HFFc6 (cell line): ENCODE measurements at regions not wholly inside any gene's neighbourhood (a gene's known extent, or its start where the extent isn't known, plus 50 kb on each side); places are given as distances from the start of the nearest gene placed in this dataset.

Experiments
- DNase-seq: peaks from one replicate; pipeline ENCODE4 v3.0.0-alpha.2; 2018
- H3K27ac Mint-ChIP-seq: 2 replicates; pipeline ENCODE4 v1.8.0; 2020; ENCODE audit warnings: mild to moderate bottlenecking, mixed read lengths
- H3K27me3 Mint-ChIP-seq: 2 replicates; pipeline ENCODE4 v1.8.0; 2021; ENCODE audit warnings: mild to moderate bottlenecking, moderate library complexity, mixed read lengths; ENCODE audit not compliant: insufficient read depth
- H3K36me3 Mint-ChIP-seq: 2 replicates; pipeline ENCODE4 v1.8.0; 2021; ENCODE audit warnings: low read depth, mixed read lengths
- H3K4me1 Mint-ChIP-seq: 2 replicates; pipeline ENCODE4 v1.8.0; 2020; ENCODE audit warnings: low read depth, mixed read lengths
- H3K4me3 Mint-ChIP-seq: 2 replicates; pipeline ENCODE4 v1.8.0; 2020; ENCODE audit warnings: mild to moderate bottlenecking, moderate library complexity, mixed read lengths
- H3K9me3 Mint-ChIP-seq: 2 replicates; pipeline ENCODE4 v1.8.0; 2020; ENCODE audit warnings: mild to moderate bottlenecking, mixed read lengths
- TF ChIP-seq, protein P1 (sequence below): fragments of 200-600 bp; sonication (generic); IDR thresholded peaks from 2 replicates; pipeline ENCODE4 v1.5.0; 2021; ENCODE audit warnings: antibody characterized with exemption, mild to moderate bottlenecking

DNA sequence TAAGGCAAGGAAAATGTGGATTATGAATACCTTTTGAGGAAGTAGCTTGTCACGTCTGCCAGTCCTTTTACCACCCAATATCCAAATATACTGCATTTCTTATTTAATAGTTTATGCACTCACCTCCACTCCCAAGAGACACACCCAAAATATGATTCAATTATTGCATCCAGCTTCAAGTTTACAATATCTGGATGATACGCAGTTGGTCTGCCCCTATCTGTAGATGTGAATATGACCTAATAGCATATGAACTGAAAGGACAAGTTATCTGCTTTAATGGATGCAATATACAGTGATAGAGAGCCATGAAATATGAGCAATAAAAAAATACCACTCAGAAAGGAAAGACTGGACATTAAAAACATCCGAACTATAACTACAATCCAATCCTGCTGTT, 159.4 kb upstream of the MAGI2 start:
- Mint-ChIP-seq H3K36me3 (peaks cover 10% of the 10 kb centered on the region), H3K27ac (no peak overlapping the region), H3K4me1 (peaks cover 6% of the 10 kb centered on the region; the same call in 1 of the 2 replicates), H3K27me3 (no peaks in the 10 kb centered on the region; the same call in 1 of the 2 replicates), H3K4me3 (no peak overlapping the region), H3K9me3 (peaks cover 10% of the 10 kb centered on the region; the same call in 1 of the 2 replicates)
- no peak for DNase-seq
- TF ChIP-seq, protein P1, sequence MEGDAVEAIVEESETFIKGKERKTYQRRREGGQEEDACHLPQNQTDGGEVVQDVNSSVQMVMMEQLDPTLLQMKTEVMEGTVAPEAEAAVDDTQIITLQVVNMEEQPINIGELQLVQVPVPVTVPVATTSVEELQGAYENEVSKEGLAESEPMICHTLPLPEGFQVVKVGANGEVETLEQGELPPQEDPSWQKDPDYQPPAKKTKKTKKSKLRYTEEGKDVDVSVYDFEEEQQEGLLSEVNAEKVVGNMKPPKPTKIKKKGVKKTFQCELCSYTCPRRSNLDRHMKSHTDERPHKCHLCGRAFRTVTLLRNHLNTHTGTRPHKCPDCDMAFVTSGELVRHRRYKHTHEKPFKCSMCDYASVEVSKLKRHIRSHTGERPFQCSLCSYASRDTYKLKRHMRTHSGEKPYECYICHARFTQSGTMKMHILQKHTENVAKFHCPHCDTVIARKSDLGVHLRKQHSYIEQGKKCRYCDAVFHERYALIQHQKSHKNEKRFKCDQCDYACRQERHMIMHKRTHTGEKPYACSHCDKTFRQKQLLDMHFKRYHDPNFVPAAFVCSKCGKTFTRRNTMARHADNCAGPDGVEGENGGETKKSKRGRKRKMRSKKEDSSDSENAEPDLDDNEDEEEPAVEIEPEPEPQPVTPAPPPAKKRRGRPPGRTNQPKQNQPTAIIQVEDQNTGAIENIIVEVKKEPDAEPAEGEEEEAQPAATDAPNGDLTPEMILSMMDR = no peak

DNA sequence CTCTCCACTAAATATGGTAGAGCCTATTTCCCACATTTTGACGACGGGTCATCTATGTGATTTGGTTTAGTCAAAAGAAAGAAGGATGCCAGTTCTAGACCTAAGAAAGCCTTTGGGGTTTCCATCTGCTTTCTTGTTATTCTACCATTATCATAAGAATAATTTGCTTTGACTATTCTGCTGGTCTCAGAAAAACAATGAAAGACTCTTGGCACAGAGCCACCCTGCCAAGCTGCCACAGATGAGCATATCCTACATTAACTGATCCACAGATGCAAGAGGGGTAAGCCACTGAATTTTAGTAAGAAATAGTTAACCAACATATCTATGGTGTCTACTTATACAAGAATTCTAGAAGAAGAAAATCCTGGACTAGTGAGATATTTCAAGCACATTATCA, 158.6 kb upstream of the MAGI2 start:
- no peak for DNase-seq
- Mint-ChIP-seq H3K27ac (no peak overlapping the region), H3K36me3 (peaks cover 10% of the 10 kb centered on the region), H3K4me3 (no peak overlapping the region), H3K9me3 (peaks cover 10% of the 10 kb centered on the region; the same call in 1 of the 2 replicates), H3K4me1 (peaks cover 6% of the 10 kb centered on the region; the same call in 1 of the 2 replicates), H3K27me3 (no peaks in the 10 kb centered on the region; the same call in 1 of the 2 replicates)
- TF ChIP-seq, protein P1 = no peak

DNA sequence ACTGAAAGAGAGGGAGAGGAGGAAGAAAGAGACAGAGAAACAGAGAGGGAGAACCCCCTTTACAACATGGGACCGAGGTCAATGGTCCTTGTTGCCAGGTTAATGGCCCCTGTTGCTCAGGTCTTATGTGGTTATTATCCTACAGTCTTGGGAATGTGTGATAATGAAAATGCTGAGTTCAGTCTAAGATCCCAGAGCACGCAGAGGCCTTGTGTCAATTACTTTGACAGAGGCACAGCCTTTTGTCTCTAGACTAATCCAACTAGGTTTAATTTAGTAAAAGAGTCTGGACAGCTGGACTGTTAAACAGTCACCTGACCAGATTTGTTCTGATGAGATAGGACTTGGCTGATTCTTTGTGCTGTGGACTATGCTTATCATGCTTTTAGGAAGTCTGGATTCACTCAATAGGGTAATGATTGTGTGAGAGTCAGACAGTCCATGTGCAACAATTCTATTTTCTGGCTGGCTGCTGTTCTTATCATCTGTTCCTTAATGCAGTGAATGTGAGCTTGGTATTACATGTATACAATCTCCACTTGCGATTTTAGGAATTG, 157.4 kb upstream of the MAGI2 start:
- H3K36me3 Mint-ChIP-seq = peaks cover under 1% of the 10 kb centered on the region; the same call in 1 of the 2 replicates
- H3K4me3 Mint-ChIP-seq = no peak overlapping the region
- H3K9me3 Mint-ChIP-seq = peaks cover 2% of the 10 kb centered on the region; the same call in 1 of the 2 replicates
- TF ChIP-seq, protein P1 = no peak
- H3K4me1 Mint-ChIP-seq = peaks cover 6% of the 10 kb centered on the region; the same call in 1 of the 2 replicates
- no peak for DNase-seq
- no peak overlapping the region for H3K27ac Mint-ChIP-seq
- no peaks in the 10 kb centered on the region; the same call in 1 of the 2 replicates for H3K27me3 Mint-ChIP-seq

DNA sequence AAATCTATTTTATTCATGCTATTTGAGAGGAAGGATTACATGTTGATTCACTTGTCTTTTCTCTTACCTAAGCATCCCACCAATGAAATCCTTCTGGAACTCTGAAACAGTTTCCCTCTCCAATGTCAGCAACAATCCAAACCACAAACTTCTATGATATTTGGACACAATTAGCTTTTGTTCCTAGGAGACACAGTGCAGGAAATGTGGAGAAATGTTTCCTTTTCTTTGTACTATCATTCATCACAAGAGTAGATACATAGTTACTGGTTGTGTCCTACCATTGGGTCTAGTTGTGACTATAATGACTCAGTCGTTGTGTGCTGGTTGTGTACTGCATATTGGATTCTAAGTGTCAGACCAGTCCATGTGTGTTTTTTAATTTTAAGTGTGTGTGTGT, 156.8 kb upstream of the MAGI2 start:
- DNase-seq = no peak
- Mint-ChIP-seq H3K27ac (no peak overlapping the region), H3K4me3 (no peak overlapping the region), H3K4me1 (peaks cover 6% of the 10 kb centered on the region; the same call in 1 of the 2 replicates), H3K36me3 (no peaks in the 10 kb centered on the region), H3K9me3 (no peaks in the 10 kb centered on the region), H3K27me3 (no peaks in the 10 kb centered on the region; the same call in 1 of the 2 replicates)
- TF ChIP-seq, protein P1 = no peak

DNA sequence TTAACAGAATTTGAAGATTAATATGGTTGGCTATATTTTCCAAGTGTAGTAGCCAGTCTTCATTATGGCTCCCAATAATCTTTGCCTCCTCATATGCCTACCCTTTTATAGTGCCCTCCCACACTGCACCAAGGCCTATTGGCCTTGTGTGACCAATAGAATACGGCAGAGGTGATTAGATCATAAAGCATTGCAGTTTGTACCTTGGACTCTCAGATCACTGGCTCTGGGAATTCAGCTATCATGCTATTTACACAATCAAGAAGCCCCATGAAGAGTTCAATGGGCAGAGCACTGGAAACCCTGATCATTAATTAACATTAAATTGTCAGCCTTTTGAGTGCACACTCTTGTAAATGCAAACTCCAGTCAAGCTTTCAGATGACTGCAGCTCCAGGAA, 154.5 kb upstream of the MAGI2 start:
- no peak for DNase-seq
- peaks cover 13% of the 10 kb centered on the region; the same call in 1 of the 2 replicates for H3K4me1 Mint-ChIP-seq
- no peak overlapping the region for H3K4me3 Mint-ChIP-seq
- H3K27me3 Mint-ChIP-seq = no peaks in the 10 kb centered on the region; the same call in 1 of the 2 replicates
- no peaks in the 10 kb centered on the region for H3K9me3 Mint-ChIP-seq
- H3K27ac Mint-ChIP-seq = no peak overlapping the region
- H3K36me3 Mint-ChIP-seq = no peaks in the 10 kb centered on the region
- TF ChIP-seq, protein P1 = no peak
